HEK293 (cell line): ENCODE measurements at regions not wholly inside any gene's neighbourhood (a gene's known extent, or its start where the extent isn't known, plus 50 kb on each side); places are given as distances from the start of the nearest gene placed in this dataset.
"Not testable (repeated sequence)": the region's sequence is repeated elsewhere in the genome, so short reads cannot be mapped to it uniquely, and the experiment has no call there.

Source experiments
- CTCF ChIA-PET: fragments of 350-600 bp; formaldehyde crosslinking; extraction: SDS; loops from one replicate; lab custom pipeline; 2021; ENCODE audit warnings: antibody characterized with exemption; lab: Yijun Ruan, JAX
- POLR2A ChIA-PET: fragments of 300-600 bp; formaldehyde crosslinking; extraction: SDS; loops from one replicate; lab custom pipeline; 2020; ENCODE audit warnings: antibody characterized with exemption, inconsistent platforms; lab: Yijun Ruan, JAX
- H3K27ac ChIP-seq: fragments of 200-500 bp; sonication (Bioruptor generic); 2 replicates; pipeline ENCODE4 v1.5.1; 2014; ENCODE audit warnings: low read depth, low read length, control low read depth, inconsistent platforms; ENCODE audit errors: extremely low read depth
- H3K36me3 ChIP-seq, 2 experiments: fragments of 200-500 bp in 1 of 2; sonication (Bioruptor generic) in 1 of 2; 1 replicate in 1 of 2; 2 replicates in 1 of 2; pipeline ENCODE4 v1.5.1; 2014 to 2017; ENCODE audit warnings: inconsistent platforms in 2 of 2, low read length in 2 of 2; ENCODE audit not compliant: control insufficient read depth in 2 of 2, insufficient read depth in 1 of 2
- H3K4me1 ChIP-seq: fragments of 200-500 bp; sonication (Bioruptor generic); 2 replicates; pipeline ENCODE4 v1.5.1; 2014; ENCODE audit warnings: mild to moderate bottlenecking, low read length, inconsistent platforms; ENCODE audit not compliant: control insufficient read depth, insufficient read depth
- H3K4me3 ChIP-seq: 2 replicates; pipeline ENCODE4 v1.5.1; 2011; ENCODE audit warnings: low read depth, mild to moderate bottlenecking, control low read depth, low read length, moderate library complexity
- H3K9me3 ChIP-seq: fragments of 200-500 bp; sonication (Bioruptor generic); 2 replicates; pipeline ENCODE4 v1.5.1; 2014; ENCODE audit warnings: low read depth, low read length, inconsistent platforms; ENCODE audit not compliant: control insufficient read depth, insufficient read depth
- HOXD13 ChIP-seq: sonication (generic); formaldehyde crosslinking; IDR thresholded peaks from 2 replicates; pipeline ENCODE4 v1.8.0; 2022; ENCODE audit warnings: missing genetic modification reagents, borderline replicate concordance
- KLF9 ChIP-seq: fragments of 450-650 bp; formaldehyde crosslinking; IDR thresholded peaks from 2 replicates; pipeline ENCODE4 v1.5.1; 2016; ENCODE audit warnings: missing biosample characterization, missing genetic modification characterization, low read depth
- PRDM10 ChIP-seq: fragments of 450-650 bp; formaldehyde crosslinking; IDR thresholded peaks from 2 replicates; pipeline ENCODE4 v1.5.1; 2016; ENCODE audit warnings: missing biosample characterization, missing genetic modification characterization
- TRIM28 ChIP-seq: IDR thresholded peaks from 2 replicates; pipeline ENCODE4 v1.6.1; 2011; ENCODE audit warnings: low read length, control low read depth, borderline replicate concordance
- ZBTB7A ChIP-seq: fragments of 450-650 bp; formaldehyde crosslinking; IDR thresholded peaks from 2 replicates; pipeline ENCODE4 v1.5.1; 2016; ENCODE audit warnings: low read depth, missing biosample characterization, missing genetic modification characterization
- ZFP69B ChIP-seq: fragments of 450-650 bp; formaldehyde crosslinking; IDR thresholded peaks from 2 replicates; pipeline ENCODE4 v1.5.1; 2016; ENCODE audit warnings: missing biosample characterization, missing genetic modification characterization
- ZNF10 ChIP-seq: fragments of 450-650 bp; formaldehyde crosslinking; IDR thresholded peaks from 2 replicates; pipeline ENCODE4 v1.5.1; 2017; ENCODE audit warnings: missing biosample characterization, missing genetic modification characterization
- ZNF132 ChIP-seq: fragments of 450-650 bp; formaldehyde crosslinking; IDR thresholded peaks from 2 replicates; pipeline ENCODE4 v1.5.1; 2017; ENCODE audit warnings: missing biosample characterization, missing genetic modification characterization, borderline replicate concordance
- ZNF23 ChIP-seq: fragments of 450-650 bp; formaldehyde crosslinking; IDR thresholded peaks from 2 replicates; pipeline ENCODE4 v1.5.1; 2016; ENCODE audit warnings: missing biosample characterization, missing genetic modification characterization, borderline replicate concordance
- ZNF394 ChIP-seq: fragments of 450-650 bp; formaldehyde crosslinking; IDR thresholded peaks from 2 replicates; pipeline ENCODE4 v1.5.1; 2016; ENCODE audit warnings: missing biosample characterization, missing genetic modification characterization, mild to moderate bottlenecking, moderate library complexity, borderline replicate concordance
- ZNF449 ChIP-seq: fragments of 450-650 bp; formaldehyde crosslinking; IDR thresholded peaks from 2 replicates; pipeline ENCODE4 v1.5.1; 2017; ENCODE audit warnings: missing biosample characterization, mild to moderate bottlenecking, missing genetic modification characterization, moderate library complexity
- ZNF521 ChIP-seq: fragments of 450-650 bp; formaldehyde crosslinking; IDR thresholded peaks from 2 replicates; pipeline ENCODE4 v1.5.1; 2017; ENCODE audit warnings: missing biosample characterization, mild to moderate bottlenecking, missing genetic modification characterization
- ZNF704 ChIP-seq: fragments of 450-650 bp; formaldehyde crosslinking; IDR thresholded peaks from 2 replicates; pipeline ENCODE4 v1.5.1; 2016; ENCODE audit warnings: missing biosample characterization, missing genetic modification characterization
- ZSCAN5A ChIP-seq: fragments of 450-650 bp; formaldehyde crosslinking; IDR thresholded peaks from 2 replicates; pipeline ENCODE4 v1.5.1; 2016; ENCODE audit warnings: missing biosample characterization, missing genetic modification characterization
- TF ChIP-seq, protein P1 (sequence below): fragments of 450-650 bp; formaldehyde crosslinking; IDR thresholded peaks from 2 replicates; pipeline ENCODE4 v1.5.1; 2017; ENCODE audit warnings: missing biosample characterization, missing genetic modification characterization
- TF ChIP-seq, protein P2 (sequence below): fragments of 450-650 bp; formaldehyde crosslinking; IDR thresholded peaks from 2 replicates; pipeline ENCODE4 v1.5.0; 2017; ENCODE audit warnings: missing biosample characterization, missing genetic modification characterization, borderline replicate concordance

DNA sequence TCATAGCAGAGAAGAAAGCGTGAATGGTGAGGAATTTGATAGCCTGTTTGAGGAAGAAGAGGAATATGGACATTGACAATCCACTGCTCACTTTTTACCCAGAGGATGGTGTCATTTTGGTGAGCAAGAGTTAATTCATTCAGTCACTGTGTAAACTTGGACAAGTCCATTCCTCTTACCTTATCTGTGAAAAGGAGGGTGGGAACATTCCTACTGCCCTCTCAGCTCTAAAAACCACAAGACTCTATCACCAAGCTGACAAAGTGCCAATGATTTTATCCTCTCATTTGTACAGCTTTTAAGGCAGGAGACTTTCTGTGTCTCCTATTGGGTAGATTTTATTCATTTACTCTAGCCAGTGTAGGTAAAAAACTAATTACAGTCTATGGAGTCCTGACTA, 103.8 kb downstream of the LUZP4 start:
- TF ChIP-seq ZBTB7A (tag by site-specific recombination): no peak
- TF ChIP-seq ZSCAN5A: no peak
- no peak for TF ChIP-seq ZNF704
- no peak for TF ChIP-seq ZNF132 (tag by site-specific recombination)
- no peak for TF ChIP-seq ZNF23 (tag by site-specific recombination)
- no peak for TF ChIP-seq ZNF521 (tag by site-specific recombination)
- TF ChIP-seq, protein P1, sequence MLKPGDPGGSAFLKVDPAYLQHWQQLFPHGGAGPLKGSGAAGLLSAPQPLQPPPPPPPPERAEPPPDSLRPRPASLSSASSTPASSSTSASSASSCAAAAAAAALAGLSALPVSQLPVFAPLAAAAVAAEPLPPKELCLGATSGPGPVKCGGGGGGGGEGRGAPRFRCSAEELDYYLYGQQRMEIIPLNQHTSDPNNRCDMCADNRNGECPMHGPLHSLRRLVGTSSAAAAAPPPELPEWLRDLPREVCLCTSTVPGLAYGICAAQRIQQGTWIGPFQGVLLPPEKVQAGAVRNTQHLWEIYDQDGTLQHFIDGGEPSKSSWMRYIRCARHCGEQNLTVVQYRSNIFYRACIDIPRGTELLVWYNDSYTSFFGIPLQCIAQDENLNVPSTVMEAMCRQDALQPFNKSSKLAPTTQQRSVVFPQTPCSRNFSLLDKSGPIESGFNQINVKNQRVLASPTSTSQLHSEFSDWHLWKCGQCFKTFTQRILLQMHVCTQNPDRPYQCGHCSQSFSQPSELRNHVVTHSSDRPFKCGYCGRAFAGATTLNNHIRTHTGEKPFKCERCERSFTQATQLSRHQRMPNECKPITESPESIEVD (tag by site-specific recombination): 0 out of 2 replicates have a peak, but pooled peaks have one; percentile 39
- no peak for TF ChIP-seq ZNF10 (tag by site-specific recombination)
- TF ChIP-seq ZNF449: no peak
- TF ChIP-seq PRDM10: peak; percentile 89
- Histone ChIP-seq H3K9me3 (no peaks in the 10 kb centered on the region), H3K4me3 (no peak overlapping the region), H3K4me1 (no peaks in the 10 kb centered on the region), H3K36me3 (no peaks in the 10 kb centered on the region), H3K27ac (no peak overlapping the region)
- POLR2A ChIA-PET: interaction anchor here (1.0 kb wide), 1 partner anchor 168 kb away, joined by 4 read pairs; the partner anchor contains the start of gene PLS3
- CTCF ChIA-PET: interaction anchor here (0.6 kb wide), 1 partner anchor 37 kb away, joined by 4 read pairs; no protein-coding TSS in a partner anchor

DNA sequence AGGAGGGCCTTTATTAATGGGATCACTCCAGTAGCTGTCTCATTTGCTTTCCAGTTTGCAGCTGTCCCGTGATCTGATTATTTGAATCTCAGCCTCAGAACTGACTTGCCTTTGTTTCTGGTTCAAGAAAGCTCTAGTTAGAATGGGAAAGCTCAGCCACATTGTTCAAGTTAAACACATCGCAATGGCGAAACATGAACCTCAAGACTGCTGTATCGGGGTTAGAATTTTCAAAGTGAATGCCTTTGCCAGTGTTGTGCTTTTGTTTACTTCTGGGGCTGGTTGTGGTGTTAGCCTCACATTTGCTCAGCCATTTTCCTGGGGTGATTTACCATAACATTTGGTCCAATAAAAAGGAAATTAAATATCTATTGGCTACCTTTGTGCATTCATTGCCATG, 105.3 kb downstream of the LUZP4 start:
- H3K4me1 ChIP-seq, H3K36me3 ChIP-seq, H3K9me3 ChIP-seq, H3K4me3 ChIP-seq, H3K27ac ChIP-seq, POLR2A ChIA-PET: not testable (repeated sequence)
- CTCF ChIA-PET: interaction anchor here (1.1 kb wide), 1 partner anchor 248 kb away, joined by 3 read pairs; no protein-coding TSS in a partner anchor

GRCh38 chrX:115399306-115399705, 109.8 kb downstream of the LUZP4 start:
- no peak for TF ChIP-seq ZFP69B
- TF ChIP-seq ZNF394: no peak
- TF ChIP-seq, protein P2, sequence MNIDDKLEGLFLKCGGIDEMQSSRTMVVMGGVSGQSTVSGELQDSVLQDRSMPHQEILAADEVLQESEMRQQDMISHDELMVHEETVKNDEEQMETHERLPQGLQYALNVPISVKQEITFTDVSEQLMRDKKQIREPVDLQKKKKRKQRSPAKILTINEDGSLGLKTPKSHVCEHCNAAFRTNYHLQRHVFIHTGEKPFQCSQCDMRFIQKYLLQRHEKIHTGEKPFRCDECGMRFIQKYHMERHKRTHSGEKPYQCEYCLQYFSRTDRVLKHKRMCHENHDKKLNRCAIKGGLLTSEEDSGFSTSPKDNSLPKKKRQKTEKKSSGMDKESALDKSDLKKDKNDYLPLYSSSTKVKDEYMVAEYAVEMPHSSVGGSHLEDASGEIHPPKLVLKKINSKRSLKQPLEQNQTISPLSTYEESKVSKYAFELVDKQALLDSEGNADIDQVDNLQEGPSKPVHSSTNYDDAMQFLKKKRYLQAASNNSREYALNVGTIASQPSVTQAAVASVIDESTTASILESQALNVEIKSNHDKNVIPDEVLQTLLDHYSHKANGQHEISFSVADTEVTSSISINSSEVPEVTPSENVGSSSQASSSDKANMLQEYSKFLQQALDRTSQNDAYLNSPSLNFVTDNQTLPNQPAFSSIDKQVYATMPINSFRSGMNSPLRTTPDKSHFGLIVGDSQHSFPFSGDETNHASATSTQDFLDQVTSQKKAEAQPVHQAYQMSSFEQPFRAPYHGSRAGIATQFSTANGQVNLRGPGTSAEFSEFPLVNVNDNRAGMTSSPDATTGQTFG (tag by site-specific recombination): no peak
- peak; percentile 55; the same call in 1 of the 2 replicates for TF ChIP-seq TRIM28
- TF ChIP-seq KLF9 (tag by site-specific recombination): no peak
- no peak for TF ChIP-seq HOXD13 (CRISPR knock-in tag)
- Histone ChIP-seq H3K9me3 (no peaks in the 10 kb centered on the region), H3K4me3 (no peak overlapping the region), H3K36me3 (no peaks in the 10 kb centered on the region), H3K4me1 (0 out of 2 replicates have a peak, but pooled peaks cover 2% of the 10 kb centered on the region), H3K27ac (no peak overlapping the region)
- ChIA-PET CTCF (interaction anchor here (1.1 kb wide), 1 partner anchor 244 kb away, joined by 3 read pairs; no protein-coding TSS in a partner anchor), POLR2A (no interaction called here)
